SK-N-SH (cell line): ENCODE measurements at regions not wholly inside any gene's neighbourhood (a gene's known extent, or its start where the extent isn't known, plus 50 kb on each side); places are given as distances from the start of the nearest gene placed in this dataset.

ENCODE experiments used
- CTCF ChIA-PET: fragments of 300-600, 350-600 bp; formaldehyde crosslinking; extraction: SDS; loops from one replicate; lab custom pipeline; 2021; lab: Yijun Ruan, JAX
- POLR2A ChIA-PET: fragments of 350-600 bp; sonication (Branson Sonifier 250); formaldehyde crosslinking; extraction: SDS; loops from one replicate; lab custom pipeline; 2020; ENCODE audit warnings: antibody characterized with exemption, inconsistent platforms; lab: Yijun Ruan, JAX
- DNase-seq: peaks from one replicate; pipeline ENCODE4 v3.0.0; 2012
- H2AFZ ChIP-seq: fragments of 200-600 bp; sonication (generic); 2 replicates; pipeline ENCODE4 v1.8.1; 2016; ENCODE audit warnings: antibody characterized with exemption, mild to moderate bottlenecking, low read depth
- H3F3A ChIP-seq: fragments of 200-600 bp; sonication (generic); replicated peaks from 2 replicates; pipeline ENCODE3; 2016; ENCODE audit warnings: antibody characterized with exemption, mild to moderate bottlenecking; ENCODE audit not compliant: insufficient read depth
- H3K27ac ChIP-seq, 2 experiments: fragments of 200-500 bp in 1 of 2; fragments of 200-600 bp in 1 of 2; sonication (Bioruptor generic) in 1 of 2; sonication (generic), shearing (Covaris generic) in 1 of 2; 2 replicates each; pipeline versions ENCODE4 v1.5.1 to v1.6.1; 2014 to 2016; ENCODE audit warnings: low read depth in 2 of 2, inconsistent platforms in 1 of 2, low read length in 1 of 2, mild to moderate bottlenecking in 1 of 2, mixed read lengths in 1 of 2
- H3K27me3 ChIP-seq: fragments of 200-600 bp; sonication (generic), shearing (Covaris generic); 2 replicates; pipeline ENCODE4 v1.6.1; 2016; ENCODE audit warnings: mixed run types; ENCODE audit not compliant: insufficient read depth
- H3K36me3 ChIP-seq, 2 experiments: fragments of 200-500 bp in 1 of 2; fragments of 200-600 bp in 1 of 2; sonication (Bioruptor generic) in 1 of 2; sonication (generic) in 1 of 2; replicated peaks in 1 of 2; 2 replicates each; pipeline versions ENCODE3 to v1.5.1; 2014 to 2016; ENCODE audit warnings: low read length in 1 of 2, mild to moderate bottlenecking in 1 of 2; ENCODE audit not compliant: insufficient read depth in 2 of 2, control insufficient read depth in 1 of 2
- H3K4me1 ChIP-seq, 2 experiments: fragments of 200-500 bp in 1 of 2; fragments of 200-600 bp in 1 of 2; sonication (Bioruptor generic) in 1 of 2; sonication (generic), shearing (Covaris generic) in 1 of 2; 2 replicates each; pipeline versions ENCODE4 v1.5.1 to v1.6.1; 2014 to 2016; ENCODE audit warnings: low read depth in 1 of 2, low read length in 1 of 2, mixed run types in 1 of 2; ENCODE audit not compliant: insufficient read depth in 2 of 2, control insufficient read depth in 1 of 2
- H3K4me2 ChIP-seq: fragments of 200-600 bp; sonication (generic), shearing (Covaris generic); 2 replicates; pipeline ENCODE4 v1.6.1; 2017; ENCODE audit warnings: mixed run types
- H3K4me3 ChIP-seq, 2 experiments: fragments of 200-500 bp in 1 of 2; fragments of 200-600 bp in 1 of 2; sonication (Bioruptor generic) in 1 of 2; sonication (generic), shearing (Covaris generic) in 1 of 2; 2 replicates each; pipeline versions ENCODE4 v1.5.1 to v1.8.1; 2014 to 2016; ENCODE audit warnings: low read depth in 2 of 2, inconsistent platforms in 1 of 2, low read length in 1 of 2, mild to moderate bottlenecking in 1 of 2, mixed read lengths in 1 of 2, moderate library complexity in 1 of 2
- H3K79me2 ChIP-seq: fragments of 200-600 bp; sonication (generic); 2 replicates; pipeline ENCODE4 v1.8.1; 2017; ENCODE audit warnings: mild to moderate bottlenecking; ENCODE audit not compliant: insufficient read depth
- H3K9ac ChIP-seq: fragments of 200-600 bp; sonication (generic); 2 replicates; pipeline ENCODE4 v1.6.1; 2017; ENCODE audit warnings: mixed run types
- H3K9me2 ChIP-seq: fragments of 200-600 bp; sonication (generic); 2 replicates; pipeline ENCODE4 v1.6.1; 2017; ENCODE audit warnings: mixed run types
- H3K9me3 ChIP-seq: fragments of 200-600 bp; sonication (generic); 2 replicates; pipeline ENCODE4 v1.6.1; 2017; ENCODE audit warnings: mixed run types, mild to moderate bottlenecking, moderate library complexity
- H4K20me1 ChIP-seq: fragments of 200-600 bp; sonication (generic); 2 replicates; pipeline ENCODE4 v1.6.1; 2017; ENCODE audit warnings: mild to moderate bottlenecking, mixed run types; ENCODE audit not compliant: insufficient read depth
- FOXM1 ChIP-seq: IDR thresholded peaks from 2 replicates; pipeline ENCODE4 v1.4.0; 2012; ENCODE audit warnings: low read depth, mild to moderate bottlenecking
- GABPA ChIP-seq: IDR thresholded peaks from 2 replicates; pipeline ENCODE4 v1.4.0; 2012; ENCODE audit warnings: low read depth, mild to moderate bottlenecking
- POLR2AphosphoS5 ChIP-seq: IDR thresholded peaks from 2 replicates; pipeline ENCODE4 v1.6.1; 2012; ENCODE audit warnings: low read depth, low read length
- RAD21 ChIP-seq: IDR thresholded peaks from 2 replicates; pipeline ENCODE4 v1.6.1; 2012; ENCODE audit warnings: mild to moderate bottlenecking, low read length
- SMC3 ChIP-seq: IDR thresholded peaks from 2 replicates; pipeline ENCODE4 v1.6.1; 2012; ENCODE audit warnings: low read depth, low read length, improper control_type of control experiment
- YY1 ChIP-seq: IDR thresholded peaks from 2 replicates; pipeline ENCODE4 v1.4.0; 2012; ENCODE audit warnings: low read depth, mild to moderate bottlenecking
- WGBS: methylation state at CpG from one replicate; pipeline ENCODE4 v1.1.6; 2017; ENCODE audit warnings: low lambda C conversion rate; 5-methylcytosine and 5-hydroxymethylcytosine counted together
- TF ChIP-seq, protein P1 (sequence below): IDR thresholded peaks from 2 replicates; pipeline ENCODE4 v1.6.1; 2012; ENCODE audit warnings: mild to moderate bottlenecking, low read depth, low read length, moderate library complexity
- TF ChIP-seq, protein P2 (sequence below): IDR thresholded peaks from 2 replicates; pipeline ENCODE4 v1.4.0; 2012; ENCODE audit warnings: low read depth, borderline replicate concordance
- TF ChIP-seq, protein P3 (sequence below): fragments of 200-600 bp; sonication (generic); IDR thresholded peaks from 2 replicates; pipeline ENCODE4 v1.6.1; 2017; ENCODE audit warnings: antibody characterized with exemption, mild to moderate bottlenecking, moderate library complexity
- TF ChIP-seq, protein P4 (sequence below): IDR thresholded peaks from 2 replicates; pipeline ENCODE4 v1.4.0; 2012; ENCODE audit warnings: low read depth, borderline replicate concordance

DNA sequence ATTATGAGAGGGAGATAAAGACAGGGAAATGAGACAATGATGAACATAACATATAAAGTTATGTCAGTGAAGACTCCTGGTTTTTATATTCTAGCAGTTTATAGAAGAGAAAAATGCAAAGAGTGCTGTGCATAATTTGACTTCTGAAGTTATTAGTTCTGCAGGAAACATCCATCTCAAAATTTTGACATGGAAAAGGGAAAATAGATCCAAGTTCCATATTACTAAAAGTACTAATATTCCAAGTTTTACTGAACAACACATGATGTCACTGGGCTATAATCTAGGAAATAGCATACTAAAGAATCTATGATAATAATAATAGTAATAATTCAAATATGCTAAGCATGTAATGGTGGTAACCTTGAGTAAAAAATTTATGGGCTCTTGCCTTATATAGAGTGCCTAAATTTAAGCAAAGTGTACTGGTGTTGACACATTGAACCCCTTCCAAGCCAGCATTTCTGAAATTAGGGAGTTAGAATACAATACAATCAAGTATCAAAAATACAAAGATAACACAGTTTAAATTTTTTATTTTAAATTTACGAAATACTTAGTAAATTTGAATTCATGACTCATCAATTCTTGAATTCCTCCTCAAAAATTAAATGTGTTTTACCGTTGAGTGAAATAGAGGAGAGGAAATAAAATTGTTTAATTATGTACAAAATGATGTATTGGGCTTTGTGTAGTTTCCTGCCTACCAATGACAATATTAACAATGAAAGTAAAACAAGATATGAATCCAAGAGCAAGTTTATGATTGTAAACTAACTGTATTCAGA, 102.8 kb upstream of the KCND2 start:
- no peak overlapping the region for H3K9ac ChIP-seq
- POLR2A ChIA-PET: no interaction called here
- no peak for DNase-seq

DNA sequence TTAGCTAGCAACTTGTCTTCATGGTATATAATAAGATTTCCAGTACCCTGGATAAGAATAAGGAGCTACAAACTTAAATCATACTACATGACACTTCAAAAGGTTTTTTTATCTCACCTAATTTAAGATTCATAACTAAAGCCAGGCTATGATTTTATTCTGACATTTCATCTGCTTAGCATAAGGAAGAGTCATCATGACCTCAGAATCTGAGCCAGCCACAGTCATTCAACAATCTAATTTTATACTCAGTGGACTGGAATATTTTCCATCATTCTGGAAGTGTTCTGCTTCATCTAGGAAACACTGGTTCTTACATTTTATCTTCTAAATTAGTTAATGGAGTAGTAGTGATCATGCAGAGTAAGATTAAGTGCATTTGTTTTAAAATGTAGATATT, 102.1 kb upstream of the KCND2 start:
- Histone ChIP-seq H3F3A (no peaks in the 10 kb centered on the region), H3K9me2 (no peaks in the 10 kb centered on the region), H3K4me1 (no peaks in the 10 kb centered on the region), H3K9ac (no peak overlapping the region), H2AFZ (no peak overlapping the region), H3K4me2 (no peak overlapping the region), H3K27me3 (0 out of 2 replicates have a peak, but pooled peaks cover 1% of the 10 kb centered on the region), H4K20me1 (no peaks in the 10 kb centered on the region), H3K4me3 (no peak overlapping the region), H3K9me3 (no peaks in the 10 kb centered on the region), H3K27ac (no peak overlapping the region), H3K79me2 (no peaks in the 10 kb centered on the region), H3K36me3 (no peaks in the 10 kb centered on the region)
- DNase-seq: no peak
- CTCF ChIA-PET: no interaction called here
- POLR2A ChIA-PET: no interaction called here
- TF ChIP-seq YY1: no peak
- TF ChIP-seq RAD21: no peak

More for the DNA sequence above, 102.8 kb upstream of the KCND2 start:
- Histone ChIP-seq H3K27ac (no peak overlapping the region), H3K9me3 (no peaks in the 10 kb centered on the region)
- TF ChIP-seq FOXM1 (no peak), YY1 (no peak)
- TF ChIP-seq, all 33 proteins: peak for 0
- Histone ChIP-seq H3K36me3 (no peaks in the 10 kb centered on the region), H3F3A (no peaks in the 10 kb centered on the region), H4K20me1 (no peaks in the 10 kb centered on the region), H3K27me3 (0 out of 2 replicates have a peak, but pooled peaks cover 8% of the 10 kb centered on the region), H3K4me2 (no peak overlapping the region), H3K4me1 (no peaks in the 10 kb centered on the region), H3K79me2 (no peaks in the 10 kb centered on the region), H2AFZ (no peak overlapping the region), H3K9me2 (no peaks in the 10 kb centered on the region), H3K4me3 (no peak overlapping the region)
- under 1% methylated on average over 2 of the region's 2 CpGs for WGBS
- CTCF ChIA-PET: no interaction called here

DNA sequence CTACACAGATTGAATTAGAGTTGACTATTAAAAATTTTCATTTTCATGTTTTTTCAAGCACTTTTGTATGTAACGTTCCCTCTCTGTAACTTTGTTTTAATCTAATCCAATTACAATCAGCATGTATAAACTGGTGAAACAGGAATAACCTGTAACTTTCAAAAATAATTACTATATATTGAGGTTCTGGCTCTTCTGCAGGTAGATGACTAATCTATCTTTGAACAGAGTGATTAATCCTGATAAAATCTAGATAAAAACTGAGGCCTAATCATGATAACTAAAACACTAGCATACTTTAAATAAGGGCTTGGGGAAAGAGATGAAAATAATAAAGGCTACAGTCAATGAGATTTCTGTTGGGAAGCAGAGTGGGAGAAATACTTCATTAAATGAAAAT, 101.6 kb upstream of the KCND2 start:
- WGBS: 4% methylated on average over 1 of the region's 1 CpG
- TF ChIP-seq POLR2AphosphoS5 (no peak), GABPA (no peak), SMC3 (no peak)
- TF ChIP-seq, protein P1, sequence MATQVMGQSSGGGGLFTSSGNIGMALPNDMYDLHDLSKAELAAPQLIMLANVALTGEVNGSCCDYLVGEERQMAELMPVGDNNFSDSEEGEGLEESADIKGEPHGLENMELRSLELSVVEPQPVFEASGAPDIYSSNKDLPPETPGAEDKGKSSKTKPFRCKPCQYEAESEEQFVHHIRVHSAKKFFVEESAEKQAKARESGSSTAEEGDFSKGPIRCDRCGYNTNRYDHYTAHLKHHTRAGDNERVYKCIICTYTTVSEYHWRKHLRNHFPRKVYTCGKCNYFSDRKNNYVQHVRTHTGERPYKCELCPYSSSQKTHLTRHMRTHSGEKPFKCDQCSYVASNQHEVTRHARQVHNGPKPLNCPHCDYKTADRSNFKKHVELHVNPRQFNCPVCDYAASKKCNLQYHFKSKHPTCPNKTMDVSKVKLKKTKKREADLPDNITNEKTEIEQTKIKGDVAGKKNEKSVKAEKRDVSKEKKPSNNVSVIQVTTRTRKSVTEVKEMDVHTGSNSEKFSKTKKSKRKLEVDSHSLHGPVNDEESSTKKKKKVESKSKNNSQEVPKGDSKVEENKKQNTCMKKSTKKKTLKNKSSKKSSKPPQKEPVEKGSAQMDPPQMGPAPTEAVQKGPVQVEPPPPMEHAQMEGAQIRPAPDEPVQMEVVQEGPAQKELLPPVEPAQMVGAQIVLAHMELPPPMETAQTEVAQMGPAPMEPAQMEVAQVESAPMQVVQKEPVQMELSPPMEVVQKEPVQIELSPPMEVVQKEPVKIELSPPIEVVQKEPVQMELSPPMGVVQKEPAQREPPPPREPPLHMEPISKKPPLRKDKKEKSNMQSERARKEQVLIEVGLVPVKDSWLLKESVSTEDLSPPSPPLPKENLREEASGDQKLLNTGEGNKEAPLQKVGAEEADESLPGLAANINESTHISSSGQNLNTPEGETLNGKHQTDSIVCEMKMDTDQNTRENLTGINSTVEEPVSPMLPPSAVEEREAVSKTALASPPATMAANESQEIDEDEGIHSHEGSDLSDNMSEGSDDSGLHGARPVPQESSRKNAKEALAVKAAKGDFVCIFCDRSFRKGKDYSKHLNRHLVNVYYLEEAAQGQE: no peak
- TF ChIP-seq, protein P2, sequence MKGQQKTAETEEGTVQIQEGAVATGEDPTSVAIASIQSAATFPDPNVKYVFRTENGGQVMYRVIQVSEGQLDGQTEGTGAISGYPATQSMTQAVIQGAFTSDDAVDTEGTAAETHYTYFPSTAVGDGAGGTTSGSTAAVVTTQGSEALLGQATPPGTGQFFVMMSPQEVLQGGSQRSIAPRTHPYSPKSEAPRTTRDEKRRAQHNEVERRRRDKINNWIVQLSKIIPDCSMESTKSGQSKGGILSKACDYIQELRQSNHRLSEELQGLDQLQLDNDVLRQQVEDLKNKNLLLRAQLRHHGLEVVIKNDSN: no peak
- TF ChIP-seq, protein P3, sequence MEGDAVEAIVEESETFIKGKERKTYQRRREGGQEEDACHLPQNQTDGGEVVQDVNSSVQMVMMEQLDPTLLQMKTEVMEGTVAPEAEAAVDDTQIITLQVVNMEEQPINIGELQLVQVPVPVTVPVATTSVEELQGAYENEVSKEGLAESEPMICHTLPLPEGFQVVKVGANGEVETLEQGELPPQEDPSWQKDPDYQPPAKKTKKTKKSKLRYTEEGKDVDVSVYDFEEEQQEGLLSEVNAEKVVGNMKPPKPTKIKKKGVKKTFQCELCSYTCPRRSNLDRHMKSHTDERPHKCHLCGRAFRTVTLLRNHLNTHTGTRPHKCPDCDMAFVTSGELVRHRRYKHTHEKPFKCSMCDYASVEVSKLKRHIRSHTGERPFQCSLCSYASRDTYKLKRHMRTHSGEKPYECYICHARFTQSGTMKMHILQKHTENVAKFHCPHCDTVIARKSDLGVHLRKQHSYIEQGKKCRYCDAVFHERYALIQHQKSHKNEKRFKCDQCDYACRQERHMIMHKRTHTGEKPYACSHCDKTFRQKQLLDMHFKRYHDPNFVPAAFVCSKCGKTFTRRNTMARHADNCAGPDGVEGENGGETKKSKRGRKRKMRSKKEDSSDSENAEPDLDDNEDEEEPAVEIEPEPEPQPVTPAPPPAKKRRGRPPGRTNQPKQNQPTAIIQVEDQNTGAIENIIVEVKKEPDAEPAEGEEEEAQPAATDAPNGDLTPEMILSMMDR: no peak
- TF ChIP-seq, protein P4, sequence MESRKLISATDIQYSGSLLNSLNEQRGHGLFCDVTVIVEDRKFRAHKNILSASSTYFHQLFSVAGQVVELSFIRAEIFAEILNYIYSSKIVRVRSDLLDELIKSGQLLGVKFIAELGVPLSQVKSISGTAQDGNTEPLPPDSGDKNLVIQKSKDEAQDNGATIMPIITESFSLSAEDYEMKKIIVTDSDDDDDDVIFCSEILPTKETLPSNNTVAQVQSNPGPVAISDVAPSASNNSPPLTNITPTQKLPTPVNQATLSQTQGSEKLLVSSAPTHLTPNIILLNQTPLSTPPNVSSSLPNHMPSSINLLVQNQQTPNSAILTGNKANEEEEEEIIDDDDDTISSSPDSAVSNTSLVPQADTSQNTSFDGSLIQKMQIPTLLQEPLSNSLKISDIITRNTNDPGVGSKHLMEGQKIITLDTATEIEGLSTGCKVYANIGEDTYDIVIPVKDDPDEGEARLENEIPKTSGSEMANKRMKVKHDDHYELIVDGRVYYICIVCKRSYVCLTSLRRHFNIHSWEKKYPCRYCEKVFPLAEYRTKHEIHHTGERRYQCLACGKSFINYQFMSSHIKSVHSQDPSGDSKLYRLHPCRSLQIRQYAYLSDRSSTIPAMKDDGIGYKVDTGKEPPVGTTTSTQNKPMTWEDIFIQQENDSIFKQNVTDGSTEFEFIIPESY: no peak
- Histone ChIP-seq H3K9ac (no peak overlapping the region), H3K4me3 (no peak overlapping the region), H2AFZ (no peak overlapping the region), H3K4me1 (no peaks in the 10 kb centered on the region), H3K9me3 (no peaks in the 10 kb centered on the region), H4K20me1 (no peaks in the 10 kb centered on the region), H3K27ac (no peak overlapping the region), H3K9me2 (no peaks in the 10 kb centered on the region), H3K79me2 (no peaks in the 10 kb centered on the region), H3K36me3 (no peaks in the 10 kb centered on the region), H3F3A (no peaks in the 10 kb centered on the region), H3K27me3 (no peaks in the 10 kb centered on the region), H3K4me2 (no peak overlapping the region)
- CTCF ChIA-PET: no interaction called here
- POLR2A ChIA-PET: no interaction called here
- DNase-seq: no peak
